ENCODE measurements at regions not wholly inside any gene's neighbourhood (a gene's known extent, or its start where the extent isn't known, plus 50 kb on each side); places are given as distances from the start of the nearest gene placed in this dataset.
A peak's percentile ranks its signal among the peaks of the same experiment; 100 is the strongest.

- DNase-seq (ENCODE audit: low read depth in 1 of 2, low spot score in 1 of 2), result no peak
- H3K27me3 ChIP-seq (ENCODE audit: insufficient read depth, poor library complexity, severe bottlenecking), result no peaks in the 10 kb centered on the region
- no peak overlapping the region for H3K4me3 ChIP-seq (replicated peaks; ENCODE audit: insufficient read depth, low read length)
- H3K27ac ChIP-seq (replicated peaks), result no peak overlapping the region
- TF ChIP-seq SPI1 (IDR thresholded peaks at IDR 0.05; ENCODE audit: borderline replicate concordance, low read depth) (no peak), GABPA (IDR thresholded peaks at IDR 0.05; ENCODE audit: low read depth) (no peak), REST (IDR thresholded peaks at IDR 0.05; ENCODE audit: insufficient replicate concordance, low read depth) (no peak), POLR2AphosphoS5 (IDR thresholded peaks at IDR 0.05; ENCODE audit: low read depth) (no peak), CTCF (IDR thresholded peaks at IDR 0.05; ENCODE audit: insufficient read depth, low read length) (no peak)
Observed at GRCh38 chr5:86977190-86977589, 290.5 kb upstream of the RASA1 start.

- Histone ChIP-seq H3K27ac (replicated peaks) (no peak overlapping the region), H3K4me3 (replicated peaks; ENCODE audit: insufficient read depth, low read length) (no peak overlapping the region), H3K27me3 (ENCODE audit: insufficient read depth, poor library complexity, severe bottlenecking) (no peaks in the 10 kb centered on the region)
- TF ChIP-seq SPI1 (IDR thresholded peaks at IDR 0.05; ENCODE audit: borderline replicate concordance, low read depth) (no peak), REST (IDR thresholded peaks at IDR 0.05; ENCODE audit: insufficient replicate concordance, low read depth) (no peak), POLR2AphosphoS5 (IDR thresholded peaks at IDR 0.05; ENCODE audit: low read depth) (no peak), CTCF (IDR thresholded peaks at IDR 0.05; ENCODE audit: insufficient read depth, low read length) (no peak), GABPA (IDR thresholded peaks at IDR 0.05; ENCODE audit: low read depth) (no peak)
- DNase-seq (ENCODE audit: low read depth in 1 of 2, low spot score in 1 of 2), result no peak
Observed at GRCh38 chr5:86977808-86978207, 289.9 kb upstream of the RASA1 start.

- DNase-seq (ENCODE audit: low read depth in 1 of 2, low spot score in 1 of 2), result peak; percentile 2 to 43
Observed at GRCh38 chr5:86979811-86980411, 287.8 kb upstream of the RASA1 start.

More at GRCh38 chr5:86979811-86980411, 287.8 kb upstream of the RASA1 start:
- Histone ChIP-seq H3K4me3 (replicated peaks; ENCODE audit: insufficient read depth, low read length) (no peak overlapping the region), H3K27me3 (ENCODE audit: insufficient read depth, poor library complexity, severe bottlenecking) (no peaks in the 10 kb centered on the region), H3K27ac (replicated peaks) (peak overlapping the region; percentile 67)
- TF ChIP-seq CTCF (IDR thresholded peaks at IDR 0.05; ENCODE audit: insufficient read depth, low read length), result no peak
- no peak for TF ChIP-seq POLR2AphosphoS5 (IDR thresholded peaks at IDR 0.05; ENCODE audit: low read depth)
- no peak for TF ChIP-seq REST (IDR thresholded peaks at IDR 0.05; ENCODE audit: insufficient replicate concordance, low read depth)
- peak; percentile 40; the same call in 1 of the 2 replicates for TF ChIP-seq SPI1 (IDR thresholded peaks at IDR 0.05; ENCODE audit: borderline replicate concordance, low read depth)
- TF ChIP-seq GABPA (IDR thresholded peaks at IDR 0.05; ENCODE audit: low read depth), result no peak

All from HL-60 (cell line).